ENCODE measurements at regions not wholly inside any gene's neighbourhood (a gene's known extent, or its start where the extent isn't known, plus 50 kb on each side); places are given as distances from the start of the nearest gene placed in this dataset.

DNA sequence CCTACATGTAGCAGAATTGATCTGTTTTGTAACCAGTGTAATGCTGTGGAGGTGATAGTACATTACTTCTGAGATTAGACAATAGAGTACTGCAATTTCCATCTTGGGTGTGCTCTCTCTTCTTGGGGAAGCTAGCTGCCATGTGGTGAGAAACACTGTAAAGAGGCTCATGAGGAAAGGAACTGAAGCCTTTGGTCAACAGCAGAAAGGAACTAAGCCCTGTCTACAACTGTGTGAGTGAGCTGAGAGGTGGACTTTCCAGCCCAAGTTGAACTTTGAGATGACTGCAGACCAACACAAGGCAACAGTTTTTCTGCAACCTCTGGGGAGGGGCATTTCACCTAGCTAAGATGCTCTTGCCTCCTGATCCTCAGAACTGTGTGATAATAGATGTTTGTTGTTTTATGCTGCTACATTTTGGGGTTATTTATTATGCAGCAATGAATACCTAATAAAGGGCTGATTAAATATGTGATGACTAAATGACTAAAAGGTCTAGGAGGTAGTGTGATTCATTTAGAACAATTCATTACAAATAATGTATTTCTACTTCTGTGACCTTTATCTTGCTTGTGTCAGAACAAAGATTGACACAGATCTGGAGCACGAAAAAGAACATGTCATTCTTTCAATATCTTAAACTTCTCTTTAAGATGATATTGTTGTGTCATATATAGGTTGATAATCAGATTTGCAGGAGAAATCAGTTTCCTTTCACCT is 121.6 kb upstream of the THRB start:
- TF ChIP-seq, protein P1, sequence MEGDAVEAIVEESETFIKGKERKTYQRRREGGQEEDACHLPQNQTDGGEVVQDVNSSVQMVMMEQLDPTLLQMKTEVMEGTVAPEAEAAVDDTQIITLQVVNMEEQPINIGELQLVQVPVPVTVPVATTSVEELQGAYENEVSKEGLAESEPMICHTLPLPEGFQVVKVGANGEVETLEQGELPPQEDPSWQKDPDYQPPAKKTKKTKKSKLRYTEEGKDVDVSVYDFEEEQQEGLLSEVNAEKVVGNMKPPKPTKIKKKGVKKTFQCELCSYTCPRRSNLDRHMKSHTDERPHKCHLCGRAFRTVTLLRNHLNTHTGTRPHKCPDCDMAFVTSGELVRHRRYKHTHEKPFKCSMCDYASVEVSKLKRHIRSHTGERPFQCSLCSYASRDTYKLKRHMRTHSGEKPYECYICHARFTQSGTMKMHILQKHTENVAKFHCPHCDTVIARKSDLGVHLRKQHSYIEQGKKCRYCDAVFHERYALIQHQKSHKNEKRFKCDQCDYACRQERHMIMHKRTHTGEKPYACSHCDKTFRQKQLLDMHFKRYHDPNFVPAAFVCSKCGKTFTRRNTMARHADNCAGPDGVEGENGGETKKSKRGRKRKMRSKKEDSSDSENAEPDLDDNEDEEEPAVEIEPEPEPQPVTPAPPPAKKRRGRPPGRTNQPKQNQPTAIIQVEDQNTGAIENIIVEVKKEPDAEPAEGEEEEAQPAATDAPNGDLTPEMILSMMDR (IDR thresholded peaks at IDR 0.05; ENCODE audit: control extremely low read depth in 1 of 3, insufficient read depth in 1 of 3, low read depth in 1 of 3, low read length in 3 of 3) = no peak
- TF ChIP-seq HDAC6 (IDR thresholded peaks at IDR 0.05; ENCODE audit: low read depth, low read length) = no peak
- TF ChIP-seq EGR1 (IDR thresholded peaks at IDR 0.05; ENCODE audit: borderline replicate concordance, low read depth, low read length) = no peak
- no peak for TF ChIP-seq SRF (IDR thresholded peaks at IDR 0.05; ENCODE audit: low read depth, low read length)
- no peak for TF ChIP-seq POLR2AphosphoS5 (IDR thresholded peaks at IDR 0.05; ENCODE audit: low read depth, low read length)
- TF ChIP-seq SP1 (IDR thresholded peaks at IDR 0.05; ENCODE audit: low read depth, low read length) = no peak
- no peak for TF ChIP-seq CREB1 (IDR thresholded peaks at IDR 0.05)
- TF ChIP-seq MAFK (IDR thresholded peaks at IDR 0.05; ENCODE audit: low read depth, low read length) = no peak
- no peak for TF ChIP-seq POLR2A (IDR thresholded peaks at IDR 0.05; ENCODE audit: control extremely low read depth in 1 of 2, low read depth in 2 of 2, low read length in 2 of 2)
- TF ChIP-seq, protein P2, sequence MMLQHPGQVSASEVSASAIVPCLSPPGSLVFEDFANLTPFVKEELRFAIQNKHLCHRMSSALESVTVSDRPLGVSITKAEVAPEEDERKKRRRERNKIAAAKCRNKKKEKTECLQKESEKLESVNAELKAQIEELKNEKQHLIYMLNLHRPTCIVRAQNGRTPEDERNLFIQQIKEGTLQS (IDR thresholded peaks at IDR 0.05; ENCODE audit: insufficient read depth, low read depth, low read length) = no peak
- TF ChIP-seq TAF1 (IDR thresholded peaks at IDR 0.05; ENCODE audit: low read depth, low read length) = no peak

Measured in H1 (cell line).